ENCODE measurements at regions not wholly inside any gene's neighbourhood (a gene's known extent, or its start where the extent isn't known, plus 50 kb on each side); places are given as distances from the start of the nearest gene placed in this dataset.

DNA sequence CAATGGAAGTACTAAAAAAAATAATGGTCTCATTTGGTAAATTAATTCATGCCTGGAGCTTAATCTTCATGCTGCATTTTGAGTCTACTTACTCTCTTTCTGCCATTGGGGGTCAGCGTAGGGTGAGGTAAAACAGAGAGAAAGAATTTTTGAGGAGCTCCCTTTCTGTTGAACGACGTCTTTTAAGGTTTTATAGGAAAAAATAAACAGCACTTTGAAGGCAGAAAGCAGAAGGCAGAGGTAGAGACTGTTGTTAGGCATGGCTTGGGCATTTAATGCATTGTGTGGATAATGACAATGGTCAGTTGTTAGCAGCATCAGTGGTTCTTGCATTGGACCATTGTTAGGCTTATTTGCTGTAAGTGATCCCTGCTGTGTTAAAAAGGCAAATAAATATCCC lies 557.2 kb upstream of the STXBP6 start:
- Mint-ChIP-seq H3K4me1 (no peaks in the 10 kb centered on the region), H3K27ac (no peak overlapping the region), H3K4me3 (no peak overlapping the region), H3K27me3 (no peaks in the 10 kb centered on the region), H3K9me3 (peaks cover 11% of the 10 kb centered on the region), H3K36me3 (no peaks in the 10 kb centered on the region)

DNA sequence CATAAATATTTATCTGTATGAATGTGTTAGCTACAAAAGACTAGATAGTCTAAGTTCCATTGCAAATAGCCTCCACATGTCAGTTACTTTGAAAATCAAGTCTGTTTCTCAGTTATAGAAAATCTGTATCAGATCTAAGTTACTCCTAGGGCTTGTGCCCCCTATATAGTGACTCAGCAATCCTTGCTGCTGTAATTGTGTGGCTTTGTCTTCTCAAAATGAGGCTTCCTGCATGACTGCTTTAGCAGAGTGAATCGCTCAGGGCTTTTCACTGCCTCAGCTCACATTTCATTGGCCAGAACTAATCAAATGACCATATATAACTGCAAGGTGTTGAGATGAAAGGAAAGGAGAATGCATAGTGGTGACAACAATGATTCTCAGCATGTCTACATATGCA lies 552.2 kb upstream of the STXBP6 start:
- H3K9me3 Mint-ChIP-seq: peaks cover 20% of the 10 kb centered on the region
- H3K4me3 Mint-ChIP-seq: no peak overlapping the region
- no peaks in the 10 kb centered on the region for H3K4me1 Mint-ChIP-seq
- no peak overlapping the region for H3K27ac Mint-ChIP-seq
- no peaks in the 10 kb centered on the region for H3K27me3 Mint-ChIP-seq
- H3K36me3 Mint-ChIP-seq: no peaks in the 10 kb centered on the region

DNA sequence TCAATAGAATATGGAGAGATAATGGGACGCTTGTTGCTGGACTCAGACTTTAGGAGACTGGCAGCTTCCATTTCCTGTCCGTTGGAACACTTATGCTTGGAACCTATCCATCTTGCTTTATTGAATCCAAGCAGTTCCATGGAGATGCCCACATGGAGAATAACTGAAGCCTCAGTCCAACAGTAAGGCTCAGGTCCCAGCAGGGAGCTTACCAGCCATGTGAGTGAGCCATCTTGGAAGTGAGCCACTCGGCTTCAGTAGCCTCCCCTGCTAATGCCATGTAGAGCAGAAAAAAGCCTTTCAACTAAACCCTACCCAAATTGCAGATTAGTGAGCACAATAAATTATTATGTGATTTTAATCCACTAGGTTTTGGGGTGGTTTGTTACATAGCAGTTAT lies 538.8 kb upstream of the STXBP6 start:
- Mint-ChIP-seq H3K36me3 (no peaks in the 10 kb centered on the region), H3K27me3 (no peaks in the 10 kb centered on the region), H3K4me3 (no peak overlapping the region), H3K9me3 (peaks cover 9% of the 10 kb centered on the region), H3K4me1 (no peaks in the 10 kb centered on the region), H3K27ac (no peak overlapping the region)

DNA sequence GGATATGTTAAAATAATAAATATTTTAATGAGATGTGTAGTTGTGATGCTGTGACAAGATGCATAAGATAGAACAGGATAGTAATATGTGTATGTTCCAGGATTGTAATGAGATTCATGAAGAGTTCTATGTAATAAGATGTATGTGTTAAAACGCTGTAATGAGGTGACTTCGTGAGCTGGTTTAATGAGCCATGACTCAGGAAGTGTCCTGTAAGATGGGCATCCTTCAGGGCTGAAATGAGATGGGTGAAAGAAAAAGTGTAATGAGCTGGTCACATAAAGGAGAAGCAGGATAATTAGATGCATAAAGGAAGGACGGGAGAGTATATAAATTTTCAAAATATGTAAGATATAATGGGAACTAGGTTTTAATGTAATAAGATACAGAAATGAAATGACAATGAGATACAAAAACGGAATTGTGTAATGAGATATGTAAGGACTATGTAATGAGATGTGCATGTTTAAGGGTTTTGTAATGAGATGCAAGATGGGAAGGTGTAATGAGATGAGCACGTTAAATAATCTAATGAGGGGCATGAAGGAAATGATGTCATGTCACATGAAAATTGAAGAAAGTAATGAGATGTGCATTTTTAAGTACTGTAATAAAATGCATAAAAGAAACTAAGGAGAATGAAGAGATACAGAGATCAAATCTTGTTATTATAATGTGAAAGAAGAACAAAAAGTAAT lies 524.8 kb upstream of the STXBP6 start:
- Mint-ChIP-seq H3K36me3 (no peaks in the 10 kb centered on the region), H3K4me1 (no peaks in the 10 kb centered on the region), H3K27ac (no peak overlapping the region), H3K27me3 (no peaks in the 10 kb centered on the region), H3K4me3 (no peak overlapping the region), H3K9me3 (peaks cover 13% of the 10 kb centered on the region)

DNA sequence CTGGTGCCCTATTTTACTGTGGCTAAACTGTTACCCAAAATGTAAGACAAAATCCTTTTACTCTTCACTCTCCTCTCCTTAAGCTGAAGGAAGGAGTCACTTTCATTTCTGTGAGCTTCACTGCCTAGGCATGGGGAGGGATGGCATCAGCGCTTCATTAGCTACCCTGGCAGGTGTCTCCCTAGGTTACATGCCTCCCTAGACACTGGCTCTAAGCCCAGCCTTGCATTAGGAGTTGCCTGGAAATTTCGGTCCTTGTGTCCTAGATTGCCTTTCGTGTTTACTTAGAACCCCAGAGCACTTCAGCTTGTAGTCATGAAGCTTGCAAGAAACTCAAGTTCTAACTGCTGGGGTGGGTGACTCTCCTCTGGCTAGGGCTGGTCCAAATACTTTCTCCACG lies 520.5 kb upstream of the STXBP6 start:
- H3K36me3 Mint-ChIP-seq: no peaks in the 10 kb centered on the region
- H3K27ac Mint-ChIP-seq: no peak overlapping the region
- H3K4me3 Mint-ChIP-seq: no peak overlapping the region
- peaks cover 31% of the 10 kb centered on the region for H3K9me3 Mint-ChIP-seq
- H3K4me1 Mint-ChIP-seq: no peaks in the 10 kb centered on the region
- no peaks in the 10 kb centered on the region for H3K27me3 Mint-ChIP-seq

DNA sequence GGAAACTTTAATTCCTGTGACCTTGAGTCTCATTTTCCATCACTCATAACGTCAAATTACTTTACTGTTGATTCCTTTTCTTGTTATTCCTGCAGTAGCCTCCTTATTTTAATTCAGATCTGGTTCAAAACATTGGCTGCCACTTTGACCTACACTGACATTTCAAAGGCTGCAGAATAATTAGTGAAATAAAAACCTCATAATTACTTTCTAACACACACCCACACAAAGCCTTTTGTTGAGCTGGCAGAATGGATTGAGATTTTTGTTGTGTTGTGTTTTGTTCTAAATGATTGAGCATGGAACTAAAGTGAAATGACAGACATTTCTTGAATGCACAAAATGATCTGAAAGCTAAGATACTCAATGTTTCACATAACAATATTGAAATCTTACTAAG lies 507.5 kb upstream of the STXBP6 start:
- H3K27ac Mint-ChIP-seq: no peak overlapping the region
- H3K4me1 Mint-ChIP-seq: no peaks in the 10 kb centered on the region
- H3K4me3 Mint-ChIP-seq: no peak overlapping the region
- peaks cover 9% of the 10 kb centered on the region for H3K9me3 Mint-ChIP-seq
- no peaks in the 10 kb centered on the region for H3K36me3 Mint-ChIP-seq
- H3K27me3 Mint-ChIP-seq: no peaks in the 10 kb centered on the region

DNA sequence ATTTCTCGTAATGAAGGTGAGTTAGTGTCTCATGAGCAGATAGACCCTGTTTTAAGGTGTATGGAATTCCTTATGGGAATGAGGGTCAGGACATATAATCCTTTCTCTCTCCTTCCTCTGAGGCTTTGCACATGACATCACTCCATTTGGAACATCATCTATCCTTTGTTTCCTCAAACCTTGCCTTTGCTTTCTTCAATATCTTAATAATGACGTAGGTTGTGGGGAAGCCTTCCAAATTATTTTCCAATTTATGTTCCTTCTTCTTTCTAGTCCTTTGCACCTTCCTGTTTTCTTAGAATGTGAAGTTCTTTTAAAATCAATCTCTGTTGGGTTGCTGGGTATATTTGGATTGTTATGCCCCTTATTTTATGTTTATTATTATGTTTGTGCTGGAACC lies 502.9 kb upstream of the STXBP6 start:
- Mint-ChIP-seq H3K27me3 (no peaks in the 10 kb centered on the region), H3K27ac (no peak overlapping the region), H3K4me3 (no peak overlapping the region), H3K9me3 (peaks cover 19% of the 10 kb centered on the region), H3K36me3 (no peaks in the 10 kb centered on the region), H3K4me1 (no peaks in the 10 kb centered on the region)

DNA sequence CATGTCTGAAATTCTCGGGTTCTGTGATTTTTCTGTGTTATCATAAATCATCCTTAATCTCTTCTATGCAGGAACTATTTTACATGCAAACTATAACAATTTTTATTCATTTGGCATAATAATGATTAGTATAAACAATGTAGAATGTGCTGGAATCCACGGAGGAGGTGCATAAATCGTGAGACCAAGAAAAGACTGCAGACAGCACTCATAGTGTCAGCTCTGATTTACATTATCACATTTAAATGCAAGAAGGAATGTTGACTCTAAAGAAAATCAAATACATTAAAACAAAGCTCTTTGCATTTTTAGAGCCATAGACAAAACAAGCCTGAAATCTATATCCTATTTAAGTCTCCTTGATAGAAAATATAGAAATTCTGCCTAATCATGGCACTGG lies 501.7 kb upstream of the STXBP6 start:
- Mint-ChIP-seq H3K27me3 (no peaks in the 10 kb centered on the region), H3K9me3 (peaks cover 19% of the 10 kb centered on the region)

DNA sequence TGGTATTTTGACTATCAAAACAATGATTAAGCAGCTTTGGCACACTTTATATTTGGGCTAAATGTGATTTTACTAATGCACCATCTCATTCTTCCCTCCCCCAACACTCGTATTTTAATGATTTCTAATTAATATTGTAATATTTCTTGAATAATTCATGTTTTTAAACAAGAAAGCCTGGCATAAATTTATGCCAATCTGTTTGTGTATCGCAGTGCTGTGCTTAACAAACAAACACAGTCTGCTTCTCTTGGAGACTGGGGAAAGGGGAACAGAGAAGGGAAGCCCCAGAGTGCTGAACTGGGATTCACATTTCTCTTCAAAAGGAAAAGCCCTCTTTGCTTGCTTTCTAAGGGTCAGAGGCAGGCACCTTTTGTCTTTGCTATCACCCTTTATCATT lies 496.9 kb upstream of the STXBP6 start:
- Mint-ChIP-seq H3K27ac (no peak overlapping the region), H3K4me1 (no peaks in the 10 kb centered on the region), H3K4me3 (no peak overlapping the region), H3K9me3 (peaks cover 10% of the 10 kb centered on the region), H3K27me3 (no peaks in the 10 kb centered on the region), H3K36me3 (no peaks in the 10 kb centered on the region)

More for the DNA sequence above, 501.7 kb upstream of the STXBP6 start:
- H3K36me3 Mint-ChIP-seq: no peaks in the 10 kb centered on the region
- no peak overlapping the region for H3K4me3 Mint-ChIP-seq
- H3K4me1 Mint-ChIP-seq: no peaks in the 10 kb centered on the region
- no peak overlapping the region for H3K27ac Mint-ChIP-seq

DNA sequence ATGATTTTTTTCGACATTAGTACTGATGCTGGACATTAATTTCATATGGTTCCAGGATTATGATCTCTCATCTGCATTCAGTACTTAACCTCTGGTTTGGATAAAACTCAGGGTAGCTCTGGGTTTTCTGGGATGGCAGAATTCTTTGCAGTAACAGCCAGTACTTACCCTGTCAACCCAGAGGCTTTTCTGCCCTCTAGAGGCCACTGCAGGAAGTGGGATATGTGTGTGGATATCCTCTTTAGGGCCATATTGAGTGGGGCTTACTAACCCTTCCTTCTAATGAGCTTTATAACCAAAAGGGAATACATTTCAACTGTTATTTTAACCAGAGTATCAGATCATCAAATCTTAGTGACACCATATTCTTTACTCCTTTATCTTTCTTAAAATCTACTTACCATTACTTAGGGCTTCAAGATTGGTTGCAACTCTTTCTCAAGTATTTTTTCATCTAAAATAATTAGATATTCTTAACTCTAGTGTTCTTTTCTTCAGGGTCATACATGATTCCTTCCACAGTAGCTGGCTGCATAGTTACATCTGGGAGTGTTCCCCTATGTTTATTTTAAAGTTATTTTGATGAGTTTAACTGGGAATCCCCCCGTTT lies 488.0 kb upstream of the STXBP6 start:
- no peak overlapping the region for H3K27ac Mint-ChIP-seq
- H3K27me3 Mint-ChIP-seq: no peaks in the 10 kb centered on the region
- no peak overlapping the region for H3K4me3 Mint-ChIP-seq
- no peaks in the 10 kb centered on the region for H3K36me3 Mint-ChIP-seq
- H3K9me3 Mint-ChIP-seq: no peaks in the 10 kb centered on the region
- H3K4me1 Mint-ChIP-seq: no peaks in the 10 kb centered on the region

DNA sequence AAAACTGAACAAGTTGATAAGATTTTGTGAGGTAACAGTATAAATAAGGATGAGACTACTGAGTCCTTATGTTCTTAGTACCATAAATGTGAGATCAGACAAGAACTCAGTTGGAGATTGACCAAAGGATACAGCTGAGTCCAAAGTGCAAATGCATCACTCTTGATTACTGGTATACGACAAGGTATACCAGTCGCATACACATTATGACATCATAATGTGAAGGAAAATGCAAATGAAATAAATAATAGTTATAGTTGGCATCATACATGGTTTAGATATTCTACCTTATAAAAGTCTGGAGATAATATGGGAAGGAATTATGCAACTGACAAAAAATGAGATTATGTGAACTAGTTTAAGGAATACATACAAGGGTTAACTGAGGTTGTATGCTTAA lies 476.3 kb upstream of the STXBP6 start:
- H3K4me3 Mint-ChIP-seq: no peak overlapping the region

DNA sequence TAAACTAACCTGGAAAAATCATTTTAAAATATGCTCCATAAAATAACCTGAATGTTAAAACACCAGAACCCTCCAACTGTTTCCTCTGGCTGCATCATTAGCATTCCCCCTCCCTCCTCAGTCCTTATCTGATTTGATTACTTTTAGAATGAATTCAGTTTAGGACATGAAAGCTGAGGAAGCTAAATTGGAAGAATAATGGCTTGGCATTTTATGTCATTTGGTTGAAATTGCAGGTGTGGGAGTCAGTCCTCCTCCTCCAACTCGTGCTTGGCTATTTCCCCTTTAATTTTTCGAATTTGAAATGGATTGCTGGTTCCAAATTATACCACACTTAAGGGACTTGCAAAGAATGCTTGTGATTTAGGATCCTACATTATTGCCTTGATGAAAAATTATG lies 473.0 kb upstream of the STXBP6 start:
- H3K27ac Mint-ChIP-seq: no peak overlapping the region
- no peaks in the 10 kb centered on the region for H3K9me3 Mint-ChIP-seq
- H3K4me1 Mint-ChIP-seq: no peaks in the 10 kb centered on the region
- H3K36me3 Mint-ChIP-seq: no peaks in the 10 kb centered on the region
- H3K4me3 Mint-ChIP-seq: no peak overlapping the region
- no peaks in the 10 kb centered on the region for H3K27me3 Mint-ChIP-seq

More for the DNA sequence above, 476.3 kb upstream of the STXBP6 start:
- H3K4me1 Mint-ChIP-seq: no peaks in the 10 kb centered on the region
- H3K9me3 Mint-ChIP-seq: no peaks in the 10 kb centered on the region
- no peaks in the 10 kb centered on the region for H3K36me3 Mint-ChIP-seq
- no peaks in the 10 kb centered on the region for H3K27me3 Mint-ChIP-seq
- no peak overlapping the region for H3K27ac Mint-ChIP-seq

DNA sequence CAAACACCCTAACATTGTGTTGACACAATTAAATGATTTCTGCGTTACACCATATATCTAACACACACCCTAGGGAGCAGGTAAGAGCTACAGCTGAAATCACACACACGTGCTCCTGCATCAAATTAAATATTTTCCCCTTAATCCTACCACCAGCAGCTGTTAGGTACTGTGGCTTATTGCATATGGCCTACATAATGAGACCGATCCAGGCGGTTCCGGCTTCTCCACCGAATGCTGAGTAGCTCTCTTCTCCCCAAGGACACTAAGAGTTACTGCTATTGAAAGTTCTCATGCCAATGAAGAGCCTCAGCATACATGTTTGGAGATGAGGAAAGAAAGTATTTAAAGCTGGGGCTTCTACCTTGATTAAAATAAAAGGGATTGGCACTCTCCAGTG lies 472.2 kb upstream of the STXBP6 start:
- H3K9me3 Mint-ChIP-seq: no peaks in the 10 kb centered on the region
- H3K4me3 Mint-ChIP-seq: no peak overlapping the region
- H3K27ac Mint-ChIP-seq: no peak overlapping the region
- no peaks in the 10 kb centered on the region for H3K36me3 Mint-ChIP-seq
- H3K27me3 Mint-ChIP-seq: no peaks in the 10 kb centered on the region
- H3K4me1 Mint-ChIP-seq: no peaks in the 10 kb centered on the region

DNA sequence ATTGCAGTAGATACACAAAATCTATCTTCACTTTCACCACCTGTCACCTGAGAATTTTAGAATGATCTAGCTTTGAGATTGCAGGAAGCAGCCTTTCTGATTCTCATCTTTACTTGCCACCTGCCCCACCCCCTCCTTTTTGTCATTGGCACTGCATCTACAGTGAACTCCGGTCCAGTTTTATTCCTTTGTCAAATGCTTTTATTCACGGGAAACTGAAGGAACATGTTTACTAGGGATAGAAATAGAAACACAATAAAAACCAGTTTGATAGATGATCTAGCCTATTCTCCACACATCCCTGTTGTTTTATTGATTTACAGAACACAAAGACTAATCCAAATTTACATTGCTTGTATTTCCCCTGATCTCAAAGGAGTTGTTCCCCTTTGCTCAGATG lies 471.7 kb upstream of the STXBP6 start:
- Mint-ChIP-seq H3K27me3 (no peaks in the 10 kb centered on the region), H3K4me1 (no peaks in the 10 kb centered on the region), H3K9me3 (no peaks in the 10 kb centered on the region), H3K27ac (no peak overlapping the region), H3K36me3 (no peaks in the 10 kb centered on the region), H3K4me3 (no peak overlapping the region)

DNA sequence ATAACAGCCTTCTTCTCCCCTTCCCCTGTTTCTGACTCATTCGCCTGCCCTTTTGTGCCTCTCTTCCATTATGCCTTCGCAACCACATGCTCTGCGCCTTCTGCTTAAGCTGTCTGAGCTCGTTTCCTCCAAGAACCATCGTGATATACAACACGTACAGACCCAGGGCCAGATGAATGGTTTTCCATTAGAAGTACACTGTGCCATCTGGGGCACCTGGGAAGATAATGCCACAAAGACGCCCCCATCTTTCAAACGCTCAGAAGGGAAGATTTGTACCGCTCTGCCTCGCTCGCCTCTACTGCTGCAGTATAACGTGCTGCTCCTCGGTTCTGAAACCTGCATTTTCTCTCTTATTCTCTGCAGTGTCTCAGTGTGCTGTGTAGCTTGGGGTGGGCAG lies 470.9 kb upstream of the STXBP6 start:
- Mint-ChIP-seq H3K4me3 (no peak overlapping the region), H3K27me3 (no peaks in the 10 kb centered on the region), H3K27ac (no peak overlapping the region), H3K4me1 (no peaks in the 10 kb centered on the region), H3K9me3 (peaks cover 6% of the 10 kb centered on the region), H3K36me3 (no peaks in the 10 kb centered on the region)

DNA sequence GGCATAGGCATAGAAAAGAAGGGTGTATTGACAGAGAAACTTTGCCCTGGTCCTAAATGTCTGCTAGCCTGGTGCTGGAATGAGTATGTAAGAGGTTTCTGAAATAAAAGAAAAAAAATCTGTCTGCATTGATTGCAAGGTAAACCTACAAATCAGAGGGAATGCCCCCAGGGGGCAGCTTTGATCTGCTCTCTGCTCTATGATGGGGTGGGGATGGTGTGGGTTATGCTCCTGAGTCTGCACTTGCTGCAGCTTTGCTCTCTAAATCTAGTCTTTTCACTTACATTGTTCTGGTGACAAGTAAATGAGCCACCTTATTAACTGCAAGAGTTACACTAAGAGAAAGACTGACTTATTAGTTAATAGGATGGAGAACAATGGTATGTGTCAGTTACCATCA lies 468.4 kb upstream of the STXBP6 start:
- Mint-ChIP-seq H3K4me1 (no peaks in the 10 kb centered on the region), H3K27ac (no peak overlapping the region), H3K36me3 (no peaks in the 10 kb centered on the region), H3K4me3 (no peak overlapping the region), H3K9me3 (peaks cover 11% of the 10 kb centered on the region), H3K27me3 (no peaks in the 10 kb centered on the region)

DNA sequence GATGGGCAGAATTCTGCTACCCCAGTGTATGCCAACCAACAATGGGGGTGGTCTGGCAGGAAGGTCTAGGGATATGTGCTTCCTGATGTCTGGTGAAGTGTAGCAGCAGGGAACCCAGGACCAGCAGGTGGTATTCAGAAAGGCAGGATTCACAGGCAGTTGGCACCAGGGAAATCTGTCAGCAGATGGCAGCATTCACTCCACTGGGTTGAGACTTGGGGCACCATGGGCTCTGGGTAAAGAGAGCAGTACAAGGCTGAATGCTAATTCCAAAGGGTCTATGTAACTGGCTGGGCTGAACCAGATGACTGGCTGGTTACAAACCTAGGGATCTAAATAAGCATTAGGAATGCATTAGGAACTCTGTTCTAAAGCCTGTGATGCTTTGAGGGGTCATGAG lies 466.9 kb upstream of the STXBP6 start:
- no peak overlapping the region for H3K4me3 Mint-ChIP-seq
- H3K36me3 Mint-ChIP-seq: no peaks in the 10 kb centered on the region
- no peaks in the 10 kb centered on the region for H3K4me1 Mint-ChIP-seq
- H3K9me3 Mint-ChIP-seq: peaks cover 14% of the 10 kb centered on the region
- H3K27me3 Mint-ChIP-seq: no peaks in the 10 kb centered on the region
- no peak overlapping the region for H3K27ac Mint-ChIP-seq

Measured in activated naive CD4-positive, alpha-beta T cell treated with anti-CD3 and anti-CD28 coated beads, Interleukin-2, amount 50 U/mL, for 24 hours (primary cell).